Mesodermal cell (in vitro differentiated cells): ENCODE measurements at regions not wholly inside any gene's neighbourhood (a gene's known extent, or its start where the extent isn't known, plus 50 kb on each side); places are given as distances from the start of the nearest gene placed in this dataset.
"Not testable (repeated sequence)": the region's sequence is repeated elsewhere in the genome, so short reads cannot be mapped to it uniquely, and the experiment has no call there.

Experiments
- H3K27ac ChIP-seq: 2 replicates; pipeline ENCODE4 v1.7.0; 2013; ENCODE audit warnings: mild to moderate bottlenecking, low read depth, low read length, moderate library complexity; ENCODE audit not compliant: severe bottlenecking
- H3K36me3 ChIP-seq: 2 replicates; pipeline ENCODE4 v1.7.1; 2013; ENCODE audit warnings: mild to moderate bottlenecking, low read length, moderate library complexity; ENCODE audit not compliant: control insufficient read depth, insufficient read depth
- H3K4me1 ChIP-seq: one replicate; pipeline ENCODE4 v1.7.1; 2013; ENCODE audit warnings: mild to moderate bottlenecking, low read length; ENCODE audit not compliant: insufficient read depth, control insufficient read depth, poor library complexity, severe bottlenecking
- H3K4me3 ChIP-seq: 2 replicates; pipeline ENCODE4 v1.7.0; 2013; ENCODE audit warnings: low read length, control low read depth, mild to moderate bottlenecking; ENCODE audit not compliant: insufficient read depth, poor library complexity, severe bottlenecking; ENCODE audit errors: extremely low read depth
- H3K9me3 ChIP-seq: 2 replicates; pipeline ENCODE4 v1.7.1; 2013; ENCODE audit warnings: mild to moderate bottlenecking, low read length, moderate library complexity; ENCODE audit not compliant: control insufficient read depth
- WGBS, 2 experiments: methylation state at CpG; one replicate each; pipeline ENCODE4 v1.1.5; 2013; ENCODE audit warnings: missing lambda C conversion rate in 2 of 2; ENCODE audit not compliant: insufficient coverage in 2 of 2; 5-methylcytosine and 5-hydroxymethylcytosine counted together

DNA sequence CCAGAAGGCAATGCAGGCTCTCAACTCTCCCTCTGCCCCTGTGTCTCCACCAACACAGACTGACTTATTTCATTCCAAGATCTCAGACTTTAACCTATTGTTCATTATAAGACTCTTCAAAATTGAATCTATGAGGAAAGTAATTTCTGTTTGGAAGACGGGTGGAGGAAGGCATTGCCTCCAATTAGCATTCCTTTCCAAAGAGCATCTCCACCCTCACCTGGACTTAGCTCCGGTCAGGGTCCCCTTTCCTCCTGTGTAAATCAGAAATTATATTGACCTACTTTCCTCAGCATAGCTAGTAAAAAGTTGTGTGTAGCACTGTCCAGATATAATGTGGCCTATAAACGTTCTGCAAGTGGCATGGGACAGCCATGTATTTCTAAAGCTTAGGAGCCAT, 230.4 kb upstream of the ACVR2A start:
- no peaks in the 10 kb centered on the region for H3K9me3 ChIP-seq
- no peaks in the 10 kb centered on the region for H3K4me1 ChIP-seq
- H3K4me3 ChIP-seq, result no peak overlapping the region
- H3K27ac ChIP-seq, result no peak overlapping the region
- no peaks in the 10 kb centered on the region for H3K36me3 ChIP-seq
- no CpG with 5 or more reads among the region's 3 CpGs for WGBS, 2 experiments

DNA sequence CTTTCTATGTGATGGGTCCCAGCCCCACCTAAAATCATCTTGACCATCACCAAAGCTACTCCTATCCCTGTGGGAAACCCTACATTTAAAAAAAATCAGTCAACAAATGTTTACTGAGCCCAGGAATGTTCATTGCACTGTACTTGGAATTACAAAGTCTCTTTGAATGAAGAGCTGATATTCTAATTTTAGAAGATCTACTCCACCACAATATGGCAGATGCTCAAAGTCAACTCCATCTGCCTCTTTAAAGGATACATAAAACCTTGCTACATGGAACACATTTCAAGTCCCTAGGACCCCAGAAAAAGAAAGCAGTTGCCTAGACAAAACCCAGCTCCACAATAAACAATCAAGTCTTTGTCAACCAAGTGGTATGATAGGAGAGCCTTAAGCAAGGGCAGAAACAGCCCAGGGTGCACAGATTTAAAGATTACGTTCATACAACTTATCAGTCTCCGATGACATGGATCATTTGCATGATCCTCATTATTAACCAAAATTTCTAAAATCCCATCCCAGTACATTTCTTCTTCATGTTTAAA, 234.3 kb upstream of the ACVR2A start:
- Histone ChIP-seq H3K4me1 (no peaks in the 10 kb centered on the region), H3K9me3 (no peaks in the 10 kb centered on the region), H3K36me3 (no peaks in the 10 kb centered on the region), H3K27ac (no peak overlapping the region), H3K4me3 (no peak overlapping the region)
- 100% methylated on average over 1 to 2 of the region's 2 CpGs for WGBS, 2 experiments

DNA sequence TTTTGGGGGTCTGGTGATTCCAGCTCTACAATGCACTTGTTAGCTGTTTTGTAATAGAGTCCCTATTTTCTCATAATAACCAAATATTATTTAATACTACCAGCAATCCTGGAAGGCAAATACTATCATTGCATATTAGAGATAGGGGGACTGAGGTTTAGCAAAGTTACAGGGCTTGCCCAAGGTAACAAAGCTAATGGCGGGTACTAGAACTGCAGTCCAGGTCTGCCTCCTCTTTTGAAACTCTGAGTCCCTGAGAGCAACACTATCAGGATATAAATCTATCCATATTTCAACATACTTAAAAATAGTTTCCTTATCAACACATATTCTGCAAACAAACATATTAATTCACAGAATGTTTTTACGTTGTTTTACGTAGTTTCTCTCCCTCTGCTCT, 235.5 kb upstream of the ACVR2A start:
- no peaks in the 10 kb centered on the region for H3K36me3 ChIP-seq
- 92 to 100% methylated on average over 3 of the region's 3 CpGs for WGBS, 2 experiments
- H3K4me1 ChIP-seq, result no peaks in the 10 kb centered on the region
- no peak overlapping the region for H3K4me3 ChIP-seq
- no peaks in the 10 kb centered on the region for H3K9me3 ChIP-seq
- no peak overlapping the region for H3K27ac ChIP-seq

DNA sequence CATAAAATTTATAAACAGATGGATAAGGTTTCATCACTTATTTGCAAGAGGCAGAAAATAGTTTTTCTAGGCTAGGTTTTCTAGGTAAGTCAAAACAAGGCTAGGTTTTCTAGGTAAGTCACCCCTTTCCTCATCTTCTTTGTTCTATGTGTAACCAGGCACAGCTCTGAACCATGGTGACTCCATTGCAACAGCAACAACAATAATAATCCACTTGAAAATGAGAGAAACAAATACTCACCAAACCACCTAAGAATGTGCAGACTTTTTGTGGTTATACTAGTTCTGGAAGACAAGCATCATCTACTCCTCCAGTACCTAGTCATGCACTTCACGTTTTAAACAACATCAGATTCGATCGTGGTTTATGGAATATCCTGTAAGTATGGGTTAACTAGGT, 237.4 kb upstream of the ACVR2A start:
- WGBS, 2 experiments, result no CpG with 5 or more reads among the region's 3 CpGs
- H3K9me3 ChIP-seq, result no peaks in the 10 kb centered on the region
- H3K4me1 ChIP-seq, result no peaks in the 10 kb centered on the region
- no peak overlapping the region for H3K27ac ChIP-seq
- H3K4me3 ChIP-seq, result no peak overlapping the region
- H3K36me3 ChIP-seq, result no peaks in the 10 kb centered on the region

DNA sequence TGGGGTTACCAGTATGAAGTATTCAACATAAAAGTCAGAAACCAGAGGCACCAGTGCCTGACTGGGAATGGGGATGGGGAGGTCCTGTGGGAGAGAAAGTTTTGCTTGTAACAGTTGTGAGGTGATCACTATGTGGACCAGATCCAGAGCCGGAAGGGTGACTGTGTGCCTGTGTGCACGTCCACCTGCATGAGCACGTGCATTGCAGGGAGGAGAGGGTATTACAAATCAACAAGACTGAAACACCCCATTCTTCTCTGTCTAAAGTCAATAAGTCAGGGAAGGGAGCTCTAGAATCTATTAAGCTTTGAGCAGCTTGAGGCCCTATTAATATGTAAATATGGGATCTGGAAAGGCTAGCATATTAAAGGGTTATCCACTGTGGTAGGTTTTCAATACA, 241.0 kb upstream of the ACVR2A start:
- Histone ChIP-seq H3K4me3 (no peak overlapping the region), H3K9me3 (no peaks in the 10 kb centered on the region), H3K4me1 (no peaks in the 10 kb centered on the region), H3K27ac (no peak overlapping the region), H3K36me3 (no peaks in the 10 kb centered on the region)
- WGBS, 2 experiments, result no CpG with 5 or more reads among the region's 3 CpGs

DNA sequence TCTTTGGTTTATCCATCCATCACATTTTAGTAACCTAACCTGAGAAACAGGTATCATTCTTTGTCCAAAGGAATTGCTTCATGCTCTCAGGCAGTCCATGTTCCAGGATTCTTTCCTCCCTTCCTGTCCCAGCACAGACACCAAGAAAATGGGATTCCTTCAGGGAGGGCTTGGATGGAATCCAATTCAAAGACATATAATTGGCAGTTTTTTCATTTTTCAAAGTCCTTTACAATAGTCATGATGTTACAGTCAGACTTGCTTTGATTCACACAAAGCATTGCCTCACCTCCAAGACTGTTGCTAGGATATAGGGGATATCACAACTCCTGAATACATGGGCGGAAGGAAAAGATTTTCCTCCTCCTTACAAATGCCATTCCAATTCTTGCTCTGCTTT, 241.4 kb upstream of the ACVR2A start:
- Histone ChIP-seq H3K9me3 (no peaks in the 10 kb centered on the region), H3K4me1 (peaks cover 3% of the 10 kb centered on the region), H3K36me3 (no peaks in the 10 kb centered on the region), H3K4me3 (no peak overlapping the region), H3K27ac (no peak overlapping the region)
- WGBS, 2 experiments, result no CpG with 5 or more reads among the region's 1 CpG

DNA sequence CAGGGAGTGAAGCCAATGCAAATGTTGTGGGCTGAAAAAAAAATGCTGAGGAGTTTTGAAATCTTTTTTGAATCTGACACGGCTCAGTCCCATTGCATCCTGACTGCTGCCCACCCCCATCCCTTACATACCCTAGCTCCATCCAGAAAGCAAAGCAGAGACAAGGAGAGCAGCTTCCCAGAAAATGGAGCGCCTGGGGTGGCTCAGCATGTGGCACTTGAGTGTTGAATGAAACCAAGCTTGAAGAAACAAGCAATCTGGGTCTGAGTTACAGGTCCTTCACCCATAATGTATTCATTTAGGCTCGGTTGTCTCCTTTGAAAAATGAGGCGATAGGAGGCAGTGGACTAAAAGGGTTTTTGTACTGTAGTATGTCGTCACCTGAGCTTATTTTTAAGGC, 244.2 kb upstream of the ACVR2A start:
- Histone ChIP-seq H3K4me1 (peaks cover 3% of the 10 kb centered on the region), H3K36me3 (no peaks in the 10 kb centered on the region), H3K9me3 (no peaks in the 10 kb centered on the region), H3K4me3 (no peak overlapping the region), H3K27ac (no peak overlapping the region)
- 75 to 93% methylated on average over 3 to 4 of the region's 5 CpGs for WGBS, 2 experiments

DNA sequence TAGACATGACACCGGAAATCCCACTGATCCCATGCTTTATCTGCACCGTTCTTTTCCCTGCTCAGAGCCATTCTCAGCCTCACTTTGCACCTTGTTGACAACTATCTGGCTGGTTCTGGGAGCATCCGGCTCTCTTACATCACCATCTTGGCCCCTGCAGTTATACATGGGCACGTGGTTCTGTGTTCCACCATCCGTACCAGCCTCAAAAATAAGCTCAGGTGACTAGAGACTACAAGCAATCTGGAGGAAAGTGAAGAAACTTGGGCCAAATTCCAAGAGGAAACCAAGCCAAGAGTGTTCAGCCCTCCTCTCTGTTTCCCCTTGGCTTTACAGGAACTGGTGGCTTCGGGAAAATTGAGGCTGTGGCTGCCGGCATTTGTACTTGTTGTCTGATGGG, 244.6 kb upstream of the ACVR2A start:
- H3K36me3 ChIP-seq, result no peaks in the 10 kb centered on the region
- no peak overlapping the region for H3K4me3 ChIP-seq
- WGBS, 2 experiments, result 93 to 94% methylated on average over 6 to 7 of the region's 7 CpGs
- H3K27ac ChIP-seq, result no peak overlapping the region
- peaks cover 3% of the 10 kb centered on the region for H3K4me1 ChIP-seq
- no peaks in the 10 kb centered on the region for H3K9me3 ChIP-seq

DNA sequence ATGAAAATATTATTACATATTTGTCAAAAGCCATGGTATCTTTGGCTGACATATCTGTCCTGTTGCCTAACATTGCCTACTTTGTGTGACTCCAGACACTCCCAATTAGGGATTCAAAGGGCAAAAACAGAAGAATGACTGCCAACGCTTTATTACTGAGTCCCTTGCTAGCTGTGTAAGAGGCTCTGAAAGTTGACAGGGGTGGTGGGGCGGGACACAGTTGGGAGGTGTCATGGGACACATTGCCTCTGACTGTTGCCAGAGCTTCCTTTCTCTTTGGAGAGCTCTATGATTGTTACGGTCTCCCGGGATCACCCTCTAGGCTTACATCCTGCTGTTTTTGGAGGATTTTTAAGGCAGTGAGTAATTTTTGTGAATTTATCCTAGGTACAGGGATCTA, 249.6 kb upstream of the ACVR2A start:
- 83 to 90% methylated on average over 1 to 2 of the region's 4 CpGs for WGBS, 2 experiments
- no peak overlapping the region for H3K27ac ChIP-seq
- peaks cover 6% of the 10 kb centered on the region for H3K9me3 ChIP-seq
- H3K4me1 ChIP-seq, result peaks cover 3% of the 10 kb centered on the region
- no peaks in the 10 kb centered on the region for H3K36me3 ChIP-seq
- no peak overlapping the region for H3K4me3 ChIP-seq

DNA sequence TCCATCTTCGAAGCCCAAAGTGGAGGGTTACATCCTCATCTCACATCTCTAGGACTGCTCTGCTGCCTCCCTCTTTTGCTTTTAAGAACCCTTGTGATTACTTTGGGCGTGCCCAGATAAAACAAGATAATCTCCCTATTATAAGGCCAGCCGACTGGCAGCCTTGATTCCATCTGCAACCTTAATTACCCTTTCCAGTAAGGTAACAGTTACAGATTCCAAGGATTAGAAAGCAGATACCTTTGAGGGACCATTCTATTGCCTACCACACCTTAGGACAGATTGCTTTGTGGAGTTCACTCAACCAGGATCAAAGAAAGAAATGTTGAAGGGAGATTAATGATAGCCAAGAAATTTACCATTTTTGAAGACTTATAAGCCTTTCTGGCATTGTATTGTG, 250.8 kb upstream of the ACVR2A start:
- no peak overlapping the region for H3K4me3 ChIP-seq
- 82 to 87% methylated on average over 2 to 3 of the region's 3 CpGs for WGBS, 2 experiments
- H3K9me3 ChIP-seq, result peaks cover 6% of the 10 kb centered on the region
- peaks cover 3% of the 10 kb centered on the region for H3K4me1 ChIP-seq
- no peak overlapping the region for H3K27ac ChIP-seq
- H3K36me3 ChIP-seq, result no peaks in the 10 kb centered on the region

DNA sequence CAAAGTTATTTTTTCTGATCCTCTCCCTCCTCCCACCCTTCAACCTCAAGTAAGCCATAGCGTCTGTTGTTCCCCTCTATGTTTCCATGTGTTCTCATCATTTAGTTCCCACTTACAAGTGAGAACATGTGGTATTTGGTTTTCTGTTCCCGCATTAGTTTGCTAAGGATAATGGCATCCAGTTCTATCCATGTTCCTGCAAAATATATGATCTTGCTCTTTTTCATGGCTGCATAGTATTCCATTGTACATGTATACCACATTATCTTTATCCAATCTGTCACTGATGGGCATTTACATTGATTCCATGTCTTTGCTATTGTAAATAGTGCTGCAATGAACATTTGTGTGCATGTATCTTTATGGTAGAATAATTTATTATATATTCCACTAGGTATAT, 252.0 kb upstream of the ACVR2A start:
- not testable (repeated sequence) for H3K27ac ChIP-seq, H3K4me1 ChIP-seq, H3K36me3 ChIP-seq, H3K4me3 ChIP-seq, H3K9me3 ChIP-seq
- 50 to 80% methylated on average over 1 of the region's 2 CpGs for WGBS, 2 experiments
